Daoy (cell line): ENCODE measurements at regions not wholly inside any gene's neighbourhood (a gene's known extent, or its start where the extent isn't known, plus 50 kb on each side); places are given as distances from the start of the nearest gene placed in this dataset.
"Not testable (repeated sequence)": the region's sequence is repeated elsewhere in the genome, so short reads cannot be mapped to it uniquely, and the experiment has no call there.

Experiments
- DNase-seq: peaks from one replicate; pipeline ENCODE4 v3.0.0-alpha.2; 2015; ENCODE audit warnings: low read depth

- no peak for DNase-seq
These were observed 503.4 kb downstream of the CD109 start for GRCh38 chr6:74199215-74199915.

- no peak for DNase-seq
These were observed 501.3 kb downstream of the CD109 start for GRCh38 chr6:74197310-74197709.

- DNase-seq = no peak
These were observed 491.8 kb downstream of the CD109 start for GRCh38 chr6:74187811-74188210.

- DNase-seq = no peak
These were observed 487.0 kb downstream of the CD109 start for GRCh38 chr6:74182992-74183391.

- DNase-seq = no peak
These were observed 485.5 kb downstream of the CD109 start for GRCh38 chr6:74181471-74181870.

GRCh38 chr6:74177506-74177905, 481.5 kb downstream of the CD109 start:
- no peak for DNase-seq

- not testable (repeated sequence) for DNase-seq
These were observed 474.5 kb downstream of the CD109 start for GRCh38 chr6:74170550-74170949.

- DNase-seq = no peak
These were observed 474.1 kb downstream of the CD109 start for GRCh38 chr6:74170118-74170517.

- DNase-seq = no peak
These were observed 472.0 kb downstream of the CD109 start for GRCh38 chr6:74167976-74168375.

GRCh38 chr6:74167511-74167910, 471.5 kb downstream of the CD109 start:
- no peak for DNase-seq

- DNase-seq = no peak
These were observed 470.8 kb downstream of the CD109 start for GRCh38 chr6:74166849-74167248.

- DNase-seq = no peak
These were observed 465.4 kb downstream of the CD109 start for GRCh38 chr6:74161380-74161779.

- no peak for DNase-seq
These were observed 456.2 kb downstream of the CD109 start for GRCh38 chr6:74152096-74152675.

GRCh38 chr6:74145931-74146330, 449.9 kb downstream of the CD109 start:
- DNase-seq = no peak

- no peak for DNase-seq
These were observed 441.9 kb downstream of the CD109 start for GRCh38 chr6:74137911-74138310.

- DNase-seq = no peak
These were observed 438.3 kb downstream of the CD109 start for GRCh38 chr6:74134327-74134726.

GRCh38 chr6:74133073-74133472, 437.1 kb downstream of the CD109 start:
- DNase-seq = no peak

- no peak for DNase-seq
These were observed 434.6 kb downstream of the CD109 start for GRCh38 chr6:74130641-74131040.

GRCh38 chr6:74128536-74128935, 432.5 kb downstream of the CD109 start:
- no peak for DNase-seq

- no peak for DNase-seq
These were observed 421.1 kb downstream of the CD109 start for GRCh38 chr6:74117113-74117512.

- DNase-seq = no peak
These were observed 419.7 kb downstream of the CD109 start for GRCh38 chr6:74115674-74116073.

GRCh38 chr6:74114428-74114827, 418.4 kb downstream of the CD109 start:
- DNase-seq = no peak

- no peak for DNase-seq
These were observed 417.9 kb downstream of the CD109 start for GRCh38 chr6:74113901-74114300.

GRCh38 chr6:74103417-74103816, 407.4 kb downstream of the CD109 start:
- no peak for DNase-seq
